IPS DF 6.9 (cell line): ENCODE measurements at regions not wholly inside any gene's neighbourhood (a gene's known extent, or its start where the extent isn't known, plus 50 kb on each side); places are given as distances from the start of the nearest gene placed in this dataset.
"Not testable (repeated sequence)": the region's sequence is repeated elsewhere in the genome, so short reads cannot be mapped to it uniquely, and the experiment has no call there.

Experiments
- DNase-seq: peaks from one replicate; pipeline ENCODE4 v3.0.0-alpha.2; 2013; ENCODE audit warnings: low read depth, low spot score
- H3K27ac ChIP-seq: one replicate; pipeline ENCODE4 v1.5.1; 2013; ENCODE audit warnings: low read length, control low read depth
- H3K27me3 ChIP-seq: 2 replicates; pipeline ENCODE4 v1.6.1; 2013; ENCODE audit warnings: mild to moderate bottlenecking, low read length; ENCODE audit not compliant: control insufficient read depth, insufficient read depth
- H3K36me3 ChIP-seq: 2 replicates; pipeline ENCODE4 v1.6.1; 2013; ENCODE audit warnings: low read length; ENCODE audit not compliant: control insufficient read depth, insufficient read depth
- H3K4me1 ChIP-seq: 2 replicates; pipeline ENCODE4 v1.6.1; 2013; ENCODE audit warnings: low read length; ENCODE audit not compliant: control insufficient read depth, insufficient read depth
- H3K4me3 ChIP-seq: 2 replicates; pipeline ENCODE4 v1.5.1; 2013; ENCODE audit warnings: mild to moderate bottlenecking, low read length
- H3K9me3 ChIP-seq: 2 replicates; pipeline ENCODE4 v1.6.1; 2013; ENCODE audit warnings: low read length, inconsistent platforms; ENCODE audit not compliant: control insufficient read depth, insufficient read depth
- WGBS: extraction: QIAGEN DNeasy Blood & Tissue Kit; methylation state at CpG from one replicate; pipeline ENCODE4 v1.1.7; 2013; ENCODE audit warnings: mixed read lengths, missing lambda C conversion rate; ENCODE audit not compliant: insufficient read length, insufficient coverage; 5-methylcytosine and 5-hydroxymethylcytosine counted together

DNA sequence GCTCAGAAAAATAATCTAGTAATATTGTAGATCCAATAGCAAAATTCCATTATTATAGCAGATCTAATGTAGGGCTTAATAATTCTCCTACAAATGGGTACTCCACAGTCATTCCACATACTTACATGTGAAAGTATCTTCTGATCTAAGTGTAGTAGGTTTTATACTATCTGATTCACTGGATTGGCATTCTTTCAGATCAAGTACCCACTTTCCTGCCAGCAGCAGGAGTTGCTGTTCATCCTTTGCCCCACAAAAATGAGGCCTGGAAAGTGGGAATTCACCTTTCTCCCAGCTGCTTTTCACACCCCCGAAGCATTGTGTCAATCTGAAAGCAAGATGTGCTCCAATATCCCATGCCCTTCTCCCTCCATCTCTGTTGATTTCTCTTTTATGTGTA, 77.1 kb upstream of the RXFP1 start:
- H3K36me3 ChIP-seq: no peaks in the 10 kb centered on the region
- H3K4me3 ChIP-seq: no peak overlapping the region
- no CpG with 5 or more reads among the region's 1 CpG for WGBS
- H3K9me3 ChIP-seq: no peaks in the 10 kb centered on the region
- no peaks in the 10 kb centered on the region for H3K4me1 ChIP-seq
- H3K27ac ChIP-seq: no peak overlapping the region
- H3K27me3 ChIP-seq: no peaks in the 10 kb centered on the region
- no peak for DNase-seq

- H3K36me3 ChIP-seq: no peaks in the 10 kb centered on the region
- H3K9me3 ChIP-seq: no peaks in the 10 kb centered on the region
- H3K4me3 ChIP-seq: no peak overlapping the region
- WGBS: no CpG with 5 or more reads among the region's 2 CpGs
- H3K4me1 ChIP-seq: no peaks in the 10 kb centered on the region
- no peaks in the 10 kb centered on the region for H3K27me3 ChIP-seq
- DNase-seq: no peak
- H3K27ac ChIP-seq: no peak overlapping the region
Measured at GRCh38 chr4:158446106-158446505, 75.6 kb upstream of the RXFP1 start.

GRCh38 chr4:158450741-158451140, 70.9 kb upstream of the RXFP1 start:
- no peak overlapping the region for H3K27ac ChIP-seq
- H3K9me3 ChIP-seq: no peaks in the 10 kb centered on the region
- no peaks in the 10 kb centered on the region for H3K27me3 ChIP-seq
- WGBS: no CpG with 5 or more reads among the region's 1 CpG
- no peaks in the 10 kb centered on the region for H3K4me1 ChIP-seq
- DNase-seq: no peak
- H3K4me3 ChIP-seq: no peak overlapping the region
- no peaks in the 10 kb centered on the region for H3K36me3 ChIP-seq

- not testable (repeated sequence) for H3K9me3 ChIP-seq, H3K4me1 ChIP-seq, H3K36me3 ChIP-seq, H3K27me3 ChIP-seq, DNase-seq, H3K4me3 ChIP-seq, H3K27ac ChIP-seq
- no CpG with 5 or more reads among the region's 1 CpG for WGBS
Measured at GRCh38 chr4:158452116-158452515, 69.6 kb upstream of the RXFP1 start.

- H3K27me3 ChIP-seq: no peaks in the 10 kb centered on the region
- no peak overlapping the region for H3K4me3 ChIP-seq
- H3K4me1 ChIP-seq: no peaks in the 10 kb centered on the region
- H3K27ac ChIP-seq: no peak overlapping the region
- no peaks in the 10 kb centered on the region for H3K36me3 ChIP-seq
- no peaks in the 10 kb centered on the region for H3K9me3 ChIP-seq
- no CpG with 5 or more reads among the region's 2 CpGs for WGBS
- DNase-seq: no peak
Measured at GRCh38 chr4:158458271-158458895, 63.3 kb upstream of the RXFP1 start.

DNA sequence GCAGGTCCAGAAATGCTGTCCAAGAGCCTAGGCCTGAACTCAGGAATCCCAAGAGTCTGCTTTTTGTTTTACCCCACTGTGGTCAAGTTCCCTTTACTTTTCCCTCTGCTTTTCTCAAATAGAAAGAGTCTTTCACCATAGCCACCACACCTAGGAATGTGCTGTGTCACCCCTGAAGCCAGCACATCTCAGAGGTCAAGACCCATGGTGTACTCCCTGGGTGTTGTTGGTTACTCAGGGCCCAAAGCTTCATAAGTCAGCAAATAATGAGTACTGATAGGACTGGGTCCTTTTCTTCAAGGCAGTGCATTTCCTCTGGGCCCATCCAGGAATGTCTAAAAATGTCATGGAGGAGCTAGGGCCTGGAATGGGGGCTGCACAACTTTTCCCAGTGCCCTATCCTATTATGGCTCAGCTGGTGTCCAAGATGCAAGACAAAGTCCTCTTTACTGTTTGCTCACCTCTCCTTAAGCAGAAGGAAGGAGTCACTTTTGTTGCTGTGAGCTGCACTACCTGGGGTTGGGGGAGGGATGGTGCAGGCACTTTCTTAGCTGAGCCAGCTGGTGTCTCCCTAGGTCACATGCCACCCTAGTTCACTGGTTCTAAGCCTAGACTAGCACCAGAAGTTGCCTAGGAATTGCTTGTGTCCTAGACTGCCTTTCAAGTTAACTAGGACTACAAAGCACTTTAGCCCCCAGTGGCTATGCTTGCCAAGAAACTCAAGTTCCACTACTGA, 62.4 kb upstream of the RXFP1 start:
- DNase-seq: no peak

GRCh38 chr4:158461336-158461735, 60.3 kb upstream of the RXFP1 start:
- no CpG with 5 or more reads among the region's 2 CpGs for WGBS
- H3K9me3 ChIP-seq: no peaks in the 10 kb centered on the region
- H3K4me3 ChIP-seq: no peak overlapping the region
- H3K27me3 ChIP-seq: no peaks in the 10 kb centered on the region
- no peaks in the 10 kb centered on the region for H3K36me3 ChIP-seq
- DNase-seq: no peak
- no peaks in the 10 kb centered on the region for H3K4me1 ChIP-seq
- no peak overlapping the region for H3K27ac ChIP-seq

More for the DNA sequence above, 62.4 kb upstream of the RXFP1 start:
- H3K27me3 ChIP-seq: no peaks in the 10 kb centered on the region
- H3K27ac ChIP-seq: no peak overlapping the region
- H3K36me3 ChIP-seq: no peaks in the 10 kb centered on the region
- no peaks in the 10 kb centered on the region for H3K4me1 ChIP-seq
- no peak overlapping the region for H3K4me3 ChIP-seq
- H3K9me3 ChIP-seq: no peaks in the 10 kb centered on the region

DNA sequence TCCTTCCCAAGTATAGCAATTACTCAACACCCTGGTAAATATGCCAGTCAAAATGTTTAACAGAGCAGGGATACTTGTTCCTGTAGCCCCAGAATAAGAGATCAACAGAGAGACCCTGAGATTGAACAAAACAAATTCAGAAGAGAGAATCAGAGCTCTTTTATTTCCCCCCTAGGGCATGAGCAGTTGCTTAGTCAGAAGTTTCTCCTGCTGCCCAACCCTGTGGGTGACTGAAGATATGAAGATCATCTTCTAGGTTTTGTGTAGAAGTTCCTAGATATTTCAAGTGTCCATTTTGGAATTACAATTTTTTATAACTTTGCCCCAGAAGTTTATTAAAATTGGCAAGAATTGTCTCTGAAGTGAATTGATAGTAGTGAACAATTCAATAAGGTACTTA, 59.1 kb upstream of the RXFP1 start:
- Histone ChIP-seq H3K36me3 (no peaks in the 10 kb centered on the region), H3K9me3 (no peaks in the 10 kb centered on the region), H3K4me1 (no peaks in the 10 kb centered on the region), H3K4me3 (no peak overlapping the region), H3K27me3 (no peaks in the 10 kb centered on the region), H3K27ac (no peak overlapping the region)
- no peak for DNase-seq
